ENCODE measurements at regions not wholly inside any gene's neighbourhood (a gene's known extent, or its start where the extent isn't known, plus 50 kb on each side); places are given as distances from the start of the nearest gene placed in this dataset.

DNA sequence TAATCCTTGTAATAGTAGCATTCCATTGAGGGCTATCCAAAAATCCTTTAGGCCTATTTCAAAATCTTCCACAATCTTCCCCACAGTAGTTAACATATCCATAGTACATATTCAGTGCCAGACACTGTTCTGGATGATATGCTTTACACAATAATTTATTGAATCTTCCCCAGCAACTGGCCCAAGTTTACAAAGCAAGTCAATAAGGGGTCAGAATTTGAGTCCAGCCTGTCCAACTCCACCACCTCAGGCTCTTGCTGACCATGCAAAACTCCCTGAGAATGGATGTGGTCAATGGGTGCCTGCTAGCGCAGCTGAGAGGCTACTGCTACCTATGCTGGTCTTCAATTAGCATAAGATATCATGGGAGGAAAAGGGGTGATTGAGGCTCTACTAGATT is 529.6 kb downstream of the FGF9 start:
- no peak for DNase-seq

DNA sequence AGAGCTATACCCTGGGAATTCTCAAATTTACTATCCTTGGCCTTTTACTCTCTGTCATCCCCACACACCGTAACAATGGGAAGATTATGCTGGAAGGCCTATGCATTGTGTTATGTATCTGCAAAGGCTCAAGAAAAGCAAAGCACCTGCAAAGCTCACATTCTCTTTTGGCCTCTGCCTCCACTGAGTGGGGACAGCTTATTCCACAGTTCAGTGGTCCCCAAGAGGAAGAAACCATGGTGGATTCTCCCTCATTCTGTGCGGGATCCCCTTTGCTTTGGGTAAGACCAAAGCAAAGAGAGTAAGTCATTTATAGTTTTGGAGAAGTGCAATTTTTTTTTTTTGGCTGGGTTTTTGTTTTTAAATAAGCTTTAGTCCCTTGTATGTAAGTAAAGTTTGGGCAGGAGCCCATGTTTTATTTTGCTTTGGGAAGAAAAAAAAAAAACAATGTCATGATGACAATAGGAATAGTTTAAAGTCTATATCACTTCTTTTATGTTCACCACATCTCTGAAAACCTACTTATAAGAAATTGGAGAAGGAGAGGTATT is 530.6 kb downstream of the FGF9 start:
- no peak for DNase-seq

DNA sequence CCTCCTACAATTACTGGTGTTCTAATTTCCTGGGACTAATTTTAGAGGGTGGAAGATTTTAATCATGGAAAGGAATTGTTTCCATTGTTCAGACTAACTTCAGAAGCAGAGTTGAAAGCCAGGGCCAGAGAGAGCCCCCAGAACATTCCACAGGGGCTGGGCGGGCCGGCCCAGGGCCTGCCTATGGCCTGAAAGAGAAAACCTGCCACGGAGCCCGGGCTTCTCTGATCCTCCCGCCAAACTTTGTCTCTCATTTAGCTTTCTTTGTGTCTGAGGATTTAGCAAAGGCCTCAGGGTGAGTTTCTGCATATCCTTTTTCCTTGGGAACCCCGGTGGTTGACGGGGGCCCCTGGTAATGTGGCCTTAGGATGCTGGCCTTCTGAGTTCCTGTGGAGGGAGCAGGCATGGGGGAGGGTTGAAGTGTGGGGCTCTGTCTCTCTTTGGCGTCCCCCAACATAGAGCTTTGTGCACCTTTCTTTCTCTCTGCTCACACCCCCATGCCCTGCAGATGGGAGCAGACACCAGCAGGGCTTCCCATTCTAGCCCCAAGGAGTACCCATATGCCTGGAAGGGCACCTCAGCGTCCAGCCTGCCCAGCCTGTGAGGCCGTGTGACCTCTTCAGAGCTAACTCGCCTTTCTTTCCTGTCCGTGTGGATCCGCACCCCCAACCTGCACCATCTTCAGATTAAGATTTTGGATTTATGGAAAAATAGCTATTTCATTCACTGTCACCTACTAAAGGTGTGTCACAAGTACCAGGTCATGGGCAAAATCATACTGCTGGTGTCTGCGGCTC is 539.5 kb downstream of the FGF9 start:
- no peak for DNase-seq

DNA sequence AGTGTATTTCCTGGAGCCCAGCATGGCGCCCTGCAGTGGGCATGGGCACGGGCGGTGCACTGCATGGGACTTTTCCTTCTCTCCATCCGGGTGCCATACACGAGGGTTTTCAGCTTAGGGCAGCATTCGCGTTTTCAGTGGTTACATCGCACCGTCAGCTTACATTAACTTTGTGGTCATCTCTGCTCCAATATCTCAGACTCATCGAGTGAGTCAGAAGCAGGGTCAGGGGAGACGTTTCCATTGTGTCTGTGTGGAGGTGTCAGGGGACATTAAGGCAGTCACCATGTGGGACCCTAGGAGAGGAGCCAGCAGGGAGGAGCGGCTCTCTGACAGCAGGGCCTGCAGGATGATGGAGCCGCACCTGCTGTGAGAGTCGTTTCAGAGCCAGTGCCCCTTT is 541.0 kb downstream of the FGF9 start:
- no peak for DNase-seq

DNA sequence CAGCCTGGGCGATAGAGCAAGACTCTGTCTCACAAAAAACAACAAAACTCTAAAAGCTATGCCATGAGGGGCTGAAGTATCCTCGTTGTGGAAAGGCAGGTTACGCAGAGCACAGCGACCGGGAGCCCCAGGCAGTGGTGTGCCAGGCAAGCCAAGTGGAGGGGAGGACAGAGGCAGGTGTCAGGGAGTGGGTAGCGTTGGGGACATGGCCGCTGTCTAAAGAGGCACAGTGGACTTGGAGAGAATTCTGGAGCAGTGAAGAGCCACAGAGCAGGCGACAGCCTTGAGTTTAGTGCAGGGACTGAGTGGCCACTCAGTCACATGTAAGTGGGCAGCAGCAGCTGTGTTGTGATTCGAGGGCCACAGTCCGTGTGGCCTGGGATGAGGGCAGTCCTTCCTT is 541.7 kb downstream of the FGF9 start:
- DNase-seq: no peak

DNA sequence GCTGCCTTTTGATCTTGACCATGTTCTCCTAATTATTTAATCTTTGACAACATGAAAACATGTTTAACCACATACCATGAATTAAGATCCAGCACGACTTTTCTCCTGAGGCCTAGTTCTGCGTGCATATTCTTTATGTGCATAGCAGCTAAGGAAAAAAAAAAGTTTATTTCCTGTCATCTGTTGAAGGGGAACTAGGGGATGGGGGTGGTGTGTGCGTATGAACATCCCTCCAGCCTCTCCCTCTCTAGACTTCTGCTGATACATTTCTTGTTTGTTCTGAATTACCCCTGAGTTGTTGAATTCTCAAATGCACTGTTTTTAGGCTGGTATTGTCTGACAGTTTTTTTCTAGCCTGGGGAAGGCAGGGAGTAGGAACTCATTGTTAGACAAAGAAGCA is 543.3 kb downstream of the FGF9 start:
- DNase-seq: no peak

DNA sequence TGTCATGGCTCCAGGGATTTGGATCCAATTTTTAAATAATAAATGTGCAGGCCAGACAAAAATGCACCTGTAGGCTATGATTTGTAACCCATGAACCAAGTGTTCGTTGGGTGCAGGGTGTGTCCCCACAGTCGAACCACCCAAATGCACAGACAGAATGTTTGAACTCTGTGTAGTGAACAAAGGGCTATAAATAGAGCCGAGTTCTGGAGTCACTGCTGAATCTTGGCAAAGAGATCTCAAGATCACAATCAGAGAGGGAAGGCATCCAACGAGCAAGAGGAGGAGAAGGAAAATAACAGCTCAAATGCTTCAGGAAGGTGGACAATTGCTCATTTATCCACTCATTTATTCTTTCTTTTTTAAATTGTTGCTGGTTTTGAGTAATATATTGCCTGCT is 547.9 kb downstream of the FGF9 start:
- no peak for DNase-seq

DNA sequence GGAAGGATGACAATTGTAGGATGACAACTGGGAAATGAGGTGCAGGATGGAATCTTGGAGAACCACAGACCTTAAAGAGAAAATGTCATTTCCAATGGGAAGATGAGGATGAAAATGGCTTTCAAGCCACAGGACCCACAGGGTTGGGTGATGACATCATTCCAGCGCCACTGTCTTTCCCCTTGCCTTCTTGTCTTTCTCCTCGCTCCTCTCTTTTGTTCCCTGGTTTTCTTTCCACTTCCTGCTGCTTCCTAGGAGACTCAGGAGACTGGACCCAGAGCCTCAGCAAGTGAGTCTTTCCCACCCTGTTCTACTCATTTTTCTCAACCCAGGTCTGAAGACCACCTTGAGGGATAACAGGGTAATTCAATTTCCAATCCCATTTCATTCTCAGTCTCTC is 548.8 kb downstream of the FGF9 start:
- no peak for DNase-seq

DNA sequence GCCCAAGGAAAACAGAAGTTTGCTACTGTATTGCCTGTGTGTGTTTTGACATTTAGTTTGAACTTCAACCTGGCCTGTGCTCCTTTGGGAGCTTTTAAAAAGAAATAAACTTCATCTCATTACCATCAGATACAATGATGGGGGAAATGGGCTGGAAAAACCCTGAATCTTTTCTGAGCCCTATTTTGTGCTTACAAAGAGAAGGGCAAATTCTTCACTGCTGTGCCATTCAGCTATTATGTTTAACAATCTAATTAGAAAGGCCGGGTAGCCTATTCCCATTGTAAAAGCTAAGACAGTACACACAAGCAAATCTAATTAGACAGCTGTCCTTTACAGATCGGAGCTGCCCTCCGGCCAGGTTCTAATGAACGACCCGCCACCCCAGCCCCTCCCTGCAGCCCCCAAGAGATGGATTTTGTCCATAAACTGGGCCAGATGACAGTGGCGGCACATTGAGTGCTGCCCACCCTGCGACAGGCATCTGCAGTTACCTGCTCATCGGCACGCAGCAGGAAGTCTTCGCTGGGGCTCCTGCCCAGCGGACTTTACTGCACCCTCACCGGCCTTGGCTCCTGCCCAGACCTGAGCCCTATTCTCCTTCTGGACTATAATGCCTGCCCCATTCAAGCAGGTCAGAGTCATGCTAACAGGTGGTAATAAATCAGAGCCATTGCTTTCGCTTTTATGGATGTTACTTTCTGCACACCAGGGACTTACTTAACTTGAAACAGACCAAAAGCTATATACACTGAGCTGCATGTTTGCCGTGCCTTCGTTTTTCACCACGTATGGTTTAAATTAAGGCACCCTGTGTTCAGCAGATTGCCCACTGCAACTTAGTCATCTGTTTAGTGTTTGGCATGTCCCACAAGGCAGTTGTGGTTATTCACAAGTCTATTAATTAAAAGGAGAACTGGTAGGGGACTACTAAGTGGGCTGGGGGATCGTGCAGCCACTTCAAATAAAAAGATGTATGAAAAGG is 549.6 kb downstream of the FGF9 start:
- DNase-seq: peak; percentile 45

DNA sequence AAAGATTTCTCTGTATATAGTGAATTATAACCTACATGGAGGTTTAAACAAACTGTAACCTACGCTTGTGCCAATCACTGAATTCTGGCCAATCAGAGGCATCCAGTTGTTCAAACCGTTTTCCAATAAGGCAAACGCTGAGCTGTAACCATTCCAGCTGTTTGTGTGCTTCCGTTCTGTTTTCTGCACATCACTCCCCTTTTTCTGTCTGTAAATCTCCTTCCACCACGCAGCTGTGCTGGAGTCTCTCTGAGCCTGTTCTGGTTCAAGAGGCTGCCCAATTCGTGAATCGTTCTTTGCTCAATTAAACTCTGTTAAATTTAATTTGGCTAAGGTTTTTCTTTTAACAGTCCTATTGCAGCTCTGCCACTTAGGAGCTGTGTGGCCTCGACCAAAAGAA is 552.5 kb downstream of the FGF9 start:
- no peak for DNase-seq

DNA sequence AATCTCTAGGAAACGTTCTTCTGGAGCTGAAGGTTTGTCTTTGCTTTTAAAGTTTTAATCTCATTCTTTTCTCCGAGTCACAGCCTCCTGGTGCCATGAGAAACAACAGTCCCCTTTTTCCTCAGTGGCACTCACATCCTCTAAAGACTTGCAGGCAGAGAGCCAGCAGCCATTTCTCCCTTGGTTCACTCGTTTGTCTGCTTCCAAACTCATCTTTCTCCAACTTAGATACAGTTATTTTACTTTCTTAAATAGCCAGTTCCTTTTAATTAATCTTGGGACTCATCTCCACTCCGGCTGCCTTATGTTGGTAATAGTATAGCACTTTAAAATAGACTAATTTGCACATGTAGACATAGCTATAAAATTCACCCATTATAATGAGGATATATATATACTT is 555.2 kb downstream of the FGF9 start:
- no peak for DNase-seq

DNA sequence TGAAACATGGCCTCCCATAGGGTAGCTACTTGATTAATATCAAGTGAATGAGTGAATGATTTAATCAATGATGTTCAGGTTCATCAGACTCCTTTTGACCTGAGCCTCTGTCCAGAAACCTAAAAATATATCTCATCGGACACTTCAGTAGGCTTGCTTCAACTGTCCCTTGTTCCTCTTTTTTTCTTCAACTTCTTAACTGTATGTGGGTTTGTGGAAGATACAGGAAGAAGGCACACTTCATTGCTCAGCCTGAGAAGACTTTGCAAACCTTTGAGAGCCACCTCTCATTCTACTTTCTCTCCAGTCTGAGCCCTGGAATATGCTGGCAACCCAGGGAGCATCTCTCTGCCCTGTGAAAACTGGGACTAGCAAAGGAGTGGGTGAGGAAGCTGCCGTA is 557.0 kb downstream of the FGF9 start:
- DNase-seq: no peak

DNA sequence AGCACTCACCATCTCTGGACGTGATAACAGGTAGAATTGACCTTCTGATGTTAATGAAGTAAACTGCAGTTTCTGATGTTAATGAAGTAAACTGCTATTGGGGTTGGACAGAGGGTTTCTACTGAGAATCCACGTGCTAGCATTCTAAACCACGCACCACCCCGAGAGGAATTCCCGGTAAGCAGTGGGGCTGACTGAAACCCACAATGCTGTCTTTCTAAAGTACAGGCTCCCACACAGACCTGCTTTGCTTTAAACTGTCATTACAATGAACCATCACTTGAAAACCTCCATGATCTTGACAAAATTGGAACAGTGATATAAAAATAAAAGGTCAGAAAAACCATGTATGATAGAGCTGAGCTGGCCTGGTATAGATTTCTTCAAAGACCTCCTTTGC is 559.0 kb downstream of the FGF9 start:
- no peak for DNase-seq

DNA sequence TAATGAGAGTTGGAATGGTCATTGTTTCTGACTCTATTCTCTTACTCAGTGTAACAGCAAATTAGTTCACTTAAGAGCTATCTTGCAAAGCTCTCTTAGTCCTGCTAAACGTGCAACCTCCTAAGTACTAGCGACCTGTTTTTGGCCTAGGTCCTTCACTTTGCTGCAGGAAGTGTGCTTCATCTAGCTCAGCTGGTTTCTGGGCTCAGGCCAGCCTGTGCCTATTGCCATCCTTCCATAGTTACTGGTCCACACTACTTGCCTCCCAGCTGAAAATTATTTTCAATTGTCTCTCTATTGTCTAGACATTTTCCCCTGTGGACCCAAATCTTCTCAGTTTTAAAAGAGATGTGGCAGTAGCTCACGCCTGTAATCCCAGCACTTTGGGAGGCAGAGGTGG is 561.3 kb downstream of the FGF9 start:
- no peak for DNase-seq

DNA sequence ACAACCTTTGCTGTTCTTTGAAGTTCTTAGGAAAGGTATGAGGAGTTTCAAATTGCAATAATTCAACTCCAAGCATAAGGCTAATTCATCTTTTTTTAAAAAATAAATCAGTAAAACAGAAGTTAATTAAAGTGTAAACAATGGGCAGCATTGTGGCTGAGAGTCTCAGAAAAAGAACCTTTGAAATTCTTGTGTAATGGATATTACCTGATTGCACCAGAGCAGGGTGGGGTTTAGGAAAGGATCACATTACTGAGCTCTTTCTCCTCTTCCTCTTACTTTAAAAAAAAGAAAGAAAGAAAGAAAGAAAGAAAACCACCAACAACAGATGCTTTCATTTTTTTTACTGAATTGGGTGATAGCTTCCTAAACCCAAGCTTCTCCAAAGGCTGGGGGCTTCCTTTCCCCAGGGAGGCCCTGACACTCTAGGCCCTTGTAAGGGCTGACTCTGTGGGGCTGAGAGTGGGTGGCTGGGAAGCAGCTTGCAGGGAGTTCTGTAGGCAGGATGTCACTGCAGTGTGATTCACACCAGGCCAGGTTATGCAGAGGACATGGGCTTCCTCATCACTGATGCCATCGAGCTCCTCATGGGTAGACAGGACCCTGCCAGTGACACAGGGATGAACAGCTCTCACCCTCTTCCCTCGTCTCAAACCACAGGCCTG is 564.5 kb downstream of the FGF9 start:
- DNase-seq: no peak

DNA sequence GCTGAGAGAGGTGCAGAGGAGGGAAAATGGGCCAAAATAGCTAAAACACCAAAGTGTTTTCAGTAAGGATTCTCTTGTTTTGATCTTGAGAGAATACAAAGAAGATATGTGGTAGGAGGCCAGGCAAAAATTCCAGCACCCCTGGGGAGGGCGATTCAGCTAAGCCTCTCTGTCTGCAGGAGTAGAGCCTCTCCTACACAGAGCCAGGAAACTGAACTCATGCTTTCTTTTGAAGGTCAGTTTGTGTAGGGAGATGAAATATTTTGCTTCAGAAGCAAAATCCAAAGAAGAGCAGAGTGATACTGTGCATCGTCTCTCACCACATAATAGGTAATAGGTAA is 565.0 kb downstream of the FGF9 start:
- no peak for DNase-seq

DNA sequence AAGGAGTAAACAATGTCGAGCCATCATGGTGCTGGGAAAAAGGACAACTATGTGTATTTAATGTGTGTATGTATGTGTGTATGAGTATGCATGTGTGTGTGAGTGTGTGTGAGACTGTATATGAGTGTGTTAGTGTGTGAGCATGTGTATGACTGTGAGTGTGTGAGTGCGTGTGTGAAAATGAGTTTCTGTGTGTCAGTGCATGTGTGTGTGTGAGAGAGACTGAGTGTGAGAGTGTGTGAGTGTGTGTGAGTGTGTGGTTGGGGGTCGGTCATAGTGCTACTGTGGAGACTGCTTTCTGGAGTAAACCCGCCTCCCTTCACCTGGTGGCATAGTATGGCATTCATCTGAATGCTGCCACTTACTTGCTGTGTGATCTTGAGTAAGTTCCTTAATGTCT is 567.4 kb downstream of the FGF9 start:
- DNase-seq: no peak

DNA sequence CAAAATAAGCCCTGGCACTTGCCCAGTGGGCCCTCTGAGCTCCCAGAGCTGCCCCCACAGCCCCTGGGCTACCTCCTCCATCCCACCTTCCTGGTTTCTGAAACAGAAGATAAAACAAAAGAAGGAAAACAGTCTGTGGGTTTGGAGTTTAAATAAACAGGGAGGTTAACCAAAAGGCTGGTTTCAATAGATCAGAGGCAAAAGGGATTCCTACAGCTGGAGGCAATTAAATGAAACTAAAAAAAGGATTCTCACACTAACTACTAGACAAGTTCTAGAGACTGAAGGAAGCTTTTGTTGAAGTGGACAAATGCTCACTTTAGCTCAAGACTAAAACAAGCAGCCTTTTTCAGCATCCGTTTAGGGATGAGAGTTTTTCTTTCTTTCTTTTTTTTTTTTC is 569.8 kb downstream of the FGF9 start:
- no peak for DNase-seq

DNA sequence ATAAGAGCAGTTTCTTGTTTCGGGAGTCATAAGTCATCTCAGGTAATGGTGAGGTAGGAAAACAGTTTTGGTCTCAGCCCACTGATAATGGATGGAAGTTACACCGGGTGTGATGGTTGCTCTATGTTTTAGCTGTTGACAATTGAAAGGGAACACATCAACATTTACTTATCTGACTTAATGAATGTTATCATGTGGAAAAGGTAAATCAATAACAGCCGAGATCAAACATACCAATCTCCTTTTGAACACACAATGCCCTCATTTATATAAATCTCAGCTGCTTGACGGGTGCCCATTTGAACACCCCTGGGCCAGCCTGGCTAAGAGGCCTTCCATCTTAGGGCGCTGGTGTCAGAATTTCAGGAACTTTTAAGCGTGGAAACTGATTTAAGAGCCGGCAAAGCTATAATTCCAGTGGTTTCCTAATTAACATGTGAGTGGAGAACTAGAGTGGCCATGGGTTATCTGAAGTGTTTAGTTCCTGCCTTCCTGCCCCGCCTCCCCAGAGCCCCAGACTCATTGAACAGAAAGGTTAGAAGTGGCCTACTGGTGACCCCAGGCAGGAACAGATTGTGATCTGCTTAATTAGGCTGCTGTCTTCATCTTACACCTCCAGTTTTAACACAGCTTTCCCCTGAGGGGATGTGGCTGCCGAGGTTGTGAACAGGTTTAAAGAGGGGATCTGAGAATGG is 572.7 kb downstream of the FGF9 start:
- no peak for DNase-seq

DNA sequence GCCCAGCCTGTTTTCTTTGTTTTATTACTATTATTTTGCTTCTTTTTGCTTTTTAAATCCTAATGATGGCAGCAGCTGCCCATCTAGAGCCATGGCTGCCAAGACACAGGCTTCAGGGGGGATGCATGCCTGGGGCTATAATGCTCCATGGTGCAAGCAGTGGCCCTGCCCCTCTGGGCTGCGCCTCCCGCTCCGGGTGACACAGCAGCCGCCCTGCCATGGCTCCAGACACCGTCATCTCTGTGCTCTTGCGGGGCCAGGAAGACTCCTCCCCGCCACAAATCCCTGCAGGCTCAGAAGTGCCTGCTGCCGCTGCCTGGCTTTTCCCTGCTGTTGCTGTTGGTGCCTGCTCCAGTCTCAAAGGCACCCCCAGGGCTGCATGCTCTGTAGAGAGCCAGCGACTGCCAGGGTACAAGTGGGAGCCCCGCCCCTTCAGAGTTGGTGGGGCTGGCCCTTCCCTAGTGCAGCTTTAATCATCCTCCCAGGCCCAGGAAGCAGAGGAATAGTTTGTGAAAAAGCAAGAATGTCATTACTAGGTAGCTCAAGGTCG is 581.5 kb downstream of the FGF9 start:
- DNase-seq: no peak

DNA sequence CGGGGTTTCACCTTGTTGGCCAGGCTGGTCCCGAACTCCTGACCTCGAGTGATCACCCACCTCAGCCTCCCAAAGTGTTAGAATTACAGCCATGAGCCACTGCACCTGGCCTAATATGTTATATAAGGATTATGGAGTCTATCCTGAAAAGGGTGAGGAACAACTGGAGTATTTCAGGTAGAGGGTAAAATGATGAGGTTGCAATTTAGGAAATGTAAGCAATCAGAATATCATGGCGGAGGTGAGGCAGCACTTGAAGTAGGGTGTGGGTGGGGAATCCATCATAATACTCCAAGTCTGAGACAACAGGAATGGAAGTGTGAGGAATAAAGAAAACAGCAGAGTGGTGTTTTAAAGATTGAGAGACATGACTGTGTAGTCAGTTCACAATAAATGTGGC is 582.2 kb downstream of the FGF9 start:
- DNase-seq: no peak

DNA sequence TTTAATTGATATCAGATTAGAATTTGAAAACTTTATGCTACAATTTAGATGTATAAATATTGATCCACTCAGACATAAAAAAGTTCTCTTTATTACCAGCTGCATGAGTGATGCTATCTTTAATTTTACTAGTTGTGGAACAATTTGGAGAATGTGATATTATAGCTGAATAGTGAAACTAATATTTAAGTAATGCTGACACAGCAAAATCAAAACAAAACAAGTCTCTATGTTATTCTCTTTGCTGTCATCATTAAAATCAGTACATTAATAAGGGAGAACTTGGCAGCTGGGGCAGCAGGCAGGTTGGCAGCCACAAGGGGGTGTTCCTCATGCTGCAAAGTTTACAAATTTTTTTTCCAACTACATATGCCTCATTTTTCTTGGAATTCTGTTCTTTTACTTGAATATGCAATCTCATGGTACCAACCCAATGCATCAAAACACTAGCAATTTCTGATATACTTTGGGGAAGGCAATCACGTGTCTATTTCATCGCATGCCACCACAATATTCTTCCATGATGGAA is 585.3 kb downstream of the FGF9 start:
- no peak for DNase-seq
